ENCODE measurements at regions not wholly inside any gene's neighbourhood (a gene's known extent, or its start where the extent isn't known, plus 50 kb on each side); places are given as distances from the start of the nearest gene placed in this dataset.

DNA sequence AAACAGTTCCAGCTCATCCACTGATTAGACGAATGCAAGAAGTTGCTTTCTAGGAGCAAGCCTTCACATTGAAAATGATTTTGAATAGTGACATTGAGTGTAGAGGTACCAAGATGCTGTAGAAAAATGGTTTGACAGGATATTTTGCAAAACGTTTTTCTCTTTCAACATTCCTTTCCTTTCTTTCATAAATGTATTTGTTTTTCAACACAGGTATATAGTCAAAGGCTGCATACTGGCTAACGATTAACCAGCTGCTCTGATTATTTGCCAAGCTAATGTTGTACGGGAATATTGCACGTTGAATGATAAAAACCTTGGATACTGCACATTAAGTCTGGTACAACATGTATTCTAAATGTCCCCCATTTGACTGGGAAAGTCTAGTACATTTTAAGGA is 78.8 kb upstream of the TENT5A start:
- no peak for TF ChIP-seq CTCF (IDR thresholded peaks at IDR 0.05)
- TF ChIP-seq POLR2A (IDR thresholded peaks at IDR 0.05): no peak
- no peak for TF ChIP-seq POLR2AphosphoS5 (IDR thresholded peaks at IDR 0.05)

Measured in gastroesophageal sphincter (tissue), 3 donors.